Activated T-cell treated with anti-CD3 and anti-CD28 coated beads for 1 hour (primary cell): ENCODE measurements at regions not wholly inside any gene's neighbourhood (a gene's known extent, or its start where the extent isn't known, plus 50 kb on each side); places are given as distances from the start of the nearest gene placed in this dataset.
"Not testable (repeated sequence)": the region's sequence is repeated elsewhere in the genome, so short reads cannot be mapped to it uniquely, and the experiment has no call there.

Source experiments
- DNase-seq: peaks from one replicate; pipeline ENCODE4 v3.0.0-alpha.2; 2020; ENCODE audit warnings: low read depth

- DNase-seq, result no peak
Measured at GRCh38 chr10:27344568-27345454, 104.2 kb upstream of the ACBD5 start.

- DNase-seq, result no peak
Measured at GRCh38 chr10:27341001-27341400, 100.4 kb upstream of the ACBD5 start.

GRCh38 chr10:27335246-27335645 is 94.6 kb upstream of the ACBD5 start:
- DNase-seq, result not testable (repeated sequence)

- no peak for DNase-seq
Measured at GRCh38 chr10:27330074-27330473, 89.5 kb upstream of the ACBD5 start.

GRCh38 chr10:27328946-27329345 is 88.3 kb upstream of the ACBD5 start:
- no peak for DNase-seq

GRCh38 chr10:27326748-27327147 is 86.2 kb upstream of the ACBD5 start:
- DNase-seq, result not testable (repeated sequence)

GRCh38 chr10:27319752-27320431 is 79.3 kb upstream of the ACBD5 start:
- peak; percentile 6 for DNase-seq

GRCh38 chr10:27319139-27319538 is 78.5 kb upstream of the ACBD5 start:
- not testable (repeated sequence) for DNase-seq

- not testable (repeated sequence) for DNase-seq
Measured at GRCh38 chr10:27315082-27315481, 74.5 kb upstream of the ACBD5 start.

- not testable (repeated sequence) for DNase-seq
Measured at GRCh38 chr10:27313586-27313985, 73.0 kb upstream of the ACBD5 start.

- no peak for DNase-seq
Measured at GRCh38 chr10:27312854-27313253, 72.3 kb upstream of the ACBD5 start.

- not testable (repeated sequence) for DNase-seq
Measured at GRCh38 chr10:27311809-27312208, 71.2 kb upstream of the ACBD5 start.

GRCh38 chr10:27298522-27298850 is 57.9 kb upstream of the ACBD5 start:
- not testable (repeated sequence) for DNase-seq

GRCh38 chr10:27297844-27298521 is 57.4 kb upstream of the ACBD5 start:
- no peak for DNase-seq

GRCh38 chr10:27296285-27296684 is 55.7 kb upstream of the ACBD5 start:
- not testable (repeated sequence) for DNase-seq

- not testable (repeated sequence) for DNase-seq
Measured at GRCh38 chr10:27291253-27291895, 50.8 kb upstream of the ACBD5 start.
